ENCODE measurements at regions not wholly inside any gene's neighbourhood (a gene's known extent, or its start where the extent isn't known, plus 50 kb on each side); places are given as distances from the start of the nearest gene placed in this dataset.

DNA sequence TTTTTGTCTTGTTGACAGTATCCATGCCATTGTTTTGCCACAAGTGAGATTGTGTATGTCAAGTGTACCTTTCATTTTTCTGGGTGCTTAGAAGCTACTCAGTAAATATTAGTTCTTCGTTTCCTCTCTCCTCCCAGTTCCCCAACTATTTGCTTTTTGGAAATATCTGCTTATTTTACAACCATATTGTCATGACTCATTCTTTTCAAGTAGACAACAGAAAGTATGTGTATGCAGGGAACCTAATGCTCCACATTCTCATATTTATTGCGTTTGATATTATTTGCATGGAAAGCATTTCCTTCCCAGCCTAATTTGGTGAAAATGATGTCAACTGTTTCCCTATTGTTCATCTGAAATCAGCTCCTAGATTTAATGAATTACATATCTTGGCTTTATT is 483.7 kb upstream of the RIOK2 start:
- H3K4me1 ChIP-seq (ENCODE audit: control insufficient read depth in 2 of 2, insufficient read depth in 2 of 2, low read length in 2 of 2): no peaks in the 10 kb centered on the region
- Mint-ChIP-seq H3K4me1 (no peaks in the 10 kb centered on the region), H3K4me3 (no peak overlapping the region), H3K9me3 (ENCODE audit: insufficient read depth) (no peaks in the 10 kb centered on the region), H3K27me3 (no peaks in the 10 kb centered on the region), H3K27ac (no peak overlapping the region)
- ChIA-PET CTCF (no interaction called here), POLR2A (no interaction called here)
- H3K27ac ChIP-seq (ENCODE audit: low read length in 2 of 2): no peak overlapping the region
- intact Hi-C loops (cut with micrococcal nuclease): no loop called here
- H4K20me1 ChIP-seq (ENCODE audit: control insufficient read depth, insufficient read depth, low read length, poor library complexity, severe bottlenecking): no peaks in the 10 kb centered on the region
- no peak overlapping the region for H2AFZ ChIP-seq (ENCODE audit: insufficient read depth, low read depth, low read length, poor library complexity, severe bottlenecking)
- H3K9ac ChIP-seq (ENCODE audit: low read length): no peak overlapping the region
- H3K36me3 ChIP-seq (replicated peaks in 1 of 2; ENCODE audit: control extremely low read depth in 1 of 2, control insufficient read depth in 1 of 2, extremely low read depth in 1 of 2, insufficient read depth in 2 of 2, low read length in 1 of 2): no peaks in the 10 kb centered on the region
- H3K4me3 ChIP-seq (ENCODE audit: control extremely low read depth in 1 of 5, extremely low read depth in 1 of 5, insufficient read depth in 1 of 5, low read depth in 2 of 5, low read length in 4 of 5): no peak overlapping the region
- H3K4me2 ChIP-seq (replicated peaks; ENCODE audit: low read depth, low read length, poor library complexity, severe bottlenecking): no peak overlapping the region
- no peaks in the 10 kb centered on the region for H3K79me2 ChIP-seq (ENCODE audit: control insufficient read depth, insufficient read depth, low read length)
- TF ChIP-seq EZH2 (IDR thresholded peaks at IDR 0.05; ENCODE audit: borderline replicate concordance, insufficient read depth, low read depth, low read length, poor library complexity, severe bottlenecking) (no peak), CTCF (IDR thresholded peaks at IDR 0.05) (no peak)
- DNase-seq (no peak), ATAC-seq (ENCODE audit: low read depth) (no peak)
- no peaks in the 10 kb centered on the region for H3K27me3 ChIP-seq (replicated peaks in 1 of 4; ENCODE audit: control extremely low read depth in 1 of 4, control insufficient read depth in 3 of 4, insufficient read depth in 4 of 4, low read length in 3 of 4)
- WGBS (ENCODE audit: insufficient coverage): no CpG with 5 or more reads among the region's 2 CpGs
- no peaks in the 10 kb centered on the region for H3K9me3 ChIP-seq (ENCODE audit: control extremely low read depth in 1 of 3, control insufficient read depth in 2 of 3, insufficient read depth in 1 of 3, low read length in 2 of 3)

- Mint-ChIP-seq H3K4me3 (no peak overlapping the region), H3K27ac (no peak overlapping the region), H3K9me3 (ENCODE audit: insufficient read depth) (no peaks in the 10 kb centered on the region), H3K27me3 (no peaks in the 10 kb centered on the region), H3K4me1 (no peaks in the 10 kb centered on the region)
- H3K4me3 ChIP-seq (ENCODE audit: control extremely low read depth in 1 of 5, extremely low read depth in 1 of 5, insufficient read depth in 1 of 5, low read depth in 2 of 5, low read length in 4 of 5): no peak overlapping the region
- H3K36me3 ChIP-seq (replicated peaks in 1 of 2; ENCODE audit: control extremely low read depth in 1 of 2, control insufficient read depth in 1 of 2, extremely low read depth in 1 of 2, insufficient read depth in 2 of 2, low read length in 1 of 2): no peaks in the 10 kb centered on the region
- H4K20me1 ChIP-seq (ENCODE audit: control insufficient read depth, insufficient read depth, low read length, poor library complexity, severe bottlenecking): no peaks in the 10 kb centered on the region
- no peaks in the 10 kb centered on the region for H3K27me3 ChIP-seq (replicated peaks in 1 of 4; ENCODE audit: control extremely low read depth in 1 of 4, control insufficient read depth in 3 of 4, insufficient read depth in 4 of 4, low read length in 3 of 4)
- H2AFZ ChIP-seq (ENCODE audit: insufficient read depth, low read depth, low read length, poor library complexity, severe bottlenecking): no peak overlapping the region
- no peak for TF ChIP-seq CTCF (IDR thresholded peaks at IDR 0.05)
- no peak for TF ChIP-seq EZH2 (IDR thresholded peaks at IDR 0.05; ENCODE audit: borderline replicate concordance, insufficient read depth, low read depth, low read length, poor library complexity, severe bottlenecking)
- H3K27ac ChIP-seq (ENCODE audit: low read length in 2 of 2): no peak overlapping the region
- POLR2A ChIA-PET: no interaction called here
- ATAC-seq (ENCODE audit: low read depth): no peak
- no peaks in the 10 kb centered on the region for H3K79me2 ChIP-seq (ENCODE audit: control insufficient read depth, insufficient read depth, low read length)
- CTCF ChIA-PET: no interaction called here
- intact Hi-C loops (cut with micrococcal nuclease): no loop called here
- no peak overlapping the region for H3K4me2 ChIP-seq (replicated peaks; ENCODE audit: low read depth, low read length, poor library complexity, severe bottlenecking)
- no peaks in the 10 kb centered on the region for H3K9me3 ChIP-seq (ENCODE audit: control extremely low read depth in 1 of 3, control insufficient read depth in 2 of 3, insufficient read depth in 1 of 3, low read length in 2 of 3)
- DNase-seq: no peak
- no peaks in the 10 kb centered on the region for H3K4me1 ChIP-seq (ENCODE audit: control insufficient read depth in 2 of 2, insufficient read depth in 2 of 2, low read length in 2 of 2)
- H3K9ac ChIP-seq (ENCODE audit: low read length): no peak overlapping the region
Observed at GRCh38 chr5:97670447-97670846, 487.4 kb upstream of the RIOK2 start.
